ENCODE measurements at regions not wholly inside any gene's neighbourhood (a gene's known extent, or its start where the extent isn't known, plus 50 kb on each side); places are given as distances from the start of the nearest gene placed in this dataset.

- dilution Hi-C loops (cut with MboI; ENCODE audit: extremely low pct_ligation_motif_present, low sequenced_read_pairs) (no loop called here), intact Hi-C loops (cut with micrococcal nuclease) (no loop called here)
- TF ChIP-seq EZH2 (IDR thresholded peaks at IDR 0.05; ENCODE audit: borderline replicate concordance, low read depth, low read length, severe bottlenecking) = no peak
- no peak for TF ChIP-seq FOS (IDR thresholded peaks at IDR 0.05; ENCODE audit: borderline replicate concordance, insufficient read depth, low read length)
- TF ChIP-seq CTCF (IDR thresholded peaks at IDR 0.05; ENCODE audit: extremely low read depth in 1 of 2, insufficient read depth in 1 of 2, low read depth in 1 of 2, low read length in 2 of 2) = no peak
- no peak for TF ChIP-seq POLR2AphosphoS5 (IDR thresholded peaks at IDR 0.05; ENCODE audit: insufficient read depth, low read depth, low read length)
- no peak for TF ChIP-seq MAX (IDR thresholded peaks at IDR 0.05; ENCODE audit: insufficient read depth, insufficient read length)
- no peak for TF ChIP-seq POLR2A (IDR thresholded peaks at IDR 0.05; ENCODE audit: low read depth, low read length)
- TF ChIP-seq MYC (IDR thresholded peaks at IDR 0.05; ENCODE audit: low read depth, low read length) = no peak
- Histone ChIP-seq H3K4me1 (ENCODE audit: control insufficient read depth, extremely low read depth, insufficient read depth, low read length) (no peaks in the 10 kb centered on the region), H3K4me2 (ENCODE audit: insufficient read depth, low read length) (no peak overlapping the region), H2AFZ (ENCODE audit: low read depth, low read length) (no peak overlapping the region), H3K27me3 (ENCODE audit: control insufficient read depth in 2 of 2, insufficient read depth in 2 of 2, low read length in 2 of 2) (no peaks in the 10 kb centered on the region), H3K9me1 (replicated peaks; ENCODE audit: control insufficient read depth, extremely low read depth, insufficient read depth, low read length) (no peaks in the 10 kb centered on the region), H3K9me3 (replicated peaks; ENCODE audit: control insufficient read depth, insufficient read depth, low read length) (no peaks in the 10 kb centered on the region), H3K4me3 (replicated peaks in 1 of 3; ENCODE audit: insufficient read depth in 1 of 3, low read depth in 1 of 3, low read length in 3 of 3) (no peak overlapping the region), H4K20me1 (replicated peaks; ENCODE audit: control insufficient read depth, extremely low read depth, insufficient read depth, low read length) (no peaks in the 10 kb centered on the region), H3K79me2 (ENCODE audit: control insufficient read depth, insufficient read depth, low read length) (no peaks in the 10 kb centered on the region), H3K27ac (ENCODE audit: insufficient read depth, low read depth, low read length) (no peak overlapping the region), H3K36me3 (ENCODE audit: control insufficient read depth in 2 of 2, extremely low read depth in 1 of 2, insufficient read depth in 2 of 2, low read length in 2 of 2) (no peaks in the 10 kb centered on the region), H3K9ac (replicated peaks; ENCODE audit: extremely low read depth, insufficient read depth, low read length) (no peak overlapping the region)
- CTCF ChIA-PET = no interaction called here
- POLR2A ChIA-PET = no interaction called here
- no peak for DNase-seq (ENCODE audit: low read depth, low spot score)
- no TSS peak for BruUV-seq (replicated peaks)
- no peak for FAIRE-seq
These were observed 66.7 kb downstream of the KLHDC7A start for GRCh38 chr1:18547460-18547859.

- no TSS peak for BruUV-seq (replicated peaks)
- ChIA-PET POLR2A (no interaction called here), CTCF (no interaction called here)
- no peak for DNase-seq (ENCODE audit: low read depth, low spot score)
- no peaks in the 10 kb centered on the region for H4K20me1 ChIP-seq (replicated peaks; ENCODE audit: control insufficient read depth, extremely low read depth, insufficient read depth, low read length)
- no peaks in the 10 kb centered on the region for H3K79me2 ChIP-seq (ENCODE audit: control insufficient read depth, insufficient read depth, low read length)
- no peaks in the 10 kb centered on the region for H3K27me3 ChIP-seq (ENCODE audit: control insufficient read depth in 2 of 2, insufficient read depth in 2 of 2, low read length in 2 of 2)
- H3K9me1 ChIP-seq (replicated peaks; ENCODE audit: control insufficient read depth, extremely low read depth, insufficient read depth, low read length) = no peaks in the 10 kb centered on the region
- no peak overlapping the region for H3K27ac ChIP-seq (ENCODE audit: insufficient read depth, low read depth, low read length)
- no peak overlapping the region for H2AFZ ChIP-seq (ENCODE audit: low read depth, low read length)
- dilution Hi-C loops (cut with MboI; ENCODE audit: extremely low pct_ligation_motif_present, low sequenced_read_pairs) = no loop called here
- no peaks in the 10 kb centered on the region for H3K36me3 ChIP-seq (ENCODE audit: control insufficient read depth in 2 of 2, extremely low read depth in 1 of 2, insufficient read depth in 2 of 2, low read length in 2 of 2)
- H3K9ac ChIP-seq (replicated peaks; ENCODE audit: extremely low read depth, insufficient read depth, low read length) = no peak overlapping the region
- no peak overlapping the region for H3K4me3 ChIP-seq (replicated peaks in 1 of 3; ENCODE audit: insufficient read depth in 1 of 3, low read depth in 1 of 3, low read length in 3 of 3)
- intact Hi-C loops (cut with micrococcal nuclease) = no loop called here
- no peaks in the 10 kb centered on the region for H3K4me1 ChIP-seq (ENCODE audit: control insufficient read depth, extremely low read depth, insufficient read depth, low read length)
- FAIRE-seq = no peak
- H3K9me3 ChIP-seq (replicated peaks; ENCODE audit: control insufficient read depth, insufficient read depth, low read length) = no peaks in the 10 kb centered on the region
- TF ChIP-seq JUN (IDR thresholded peaks at IDR 0.05; ENCODE audit: borderline replicate concordance, insufficient read depth, insufficient read length, low read depth) = no peak
- no peak for TF ChIP-seq FOS (IDR thresholded peaks at IDR 0.05; ENCODE audit: borderline replicate concordance, insufficient read depth, low read length)
- TF ChIP-seq MYC (IDR thresholded peaks at IDR 0.05; ENCODE audit: low read depth, low read length) = no peak
- TF ChIP-seq POLR2AphosphoS5 (IDR thresholded peaks at IDR 0.05; ENCODE audit: insufficient read depth, low read depth, low read length) = no peak
- no peak for TF ChIP-seq GATA2 (IDR thresholded peaks at IDR 0.05; ENCODE audit: insufficient read depth, insufficient read length, low read depth, low read length)
- no peak for TF ChIP-seq POLR2A (IDR thresholded peaks at IDR 0.05; ENCODE audit: low read depth, low read length)
- TF ChIP-seq CTCF (IDR thresholded peaks at IDR 0.05; ENCODE audit: extremely low read depth in 1 of 2, insufficient read depth in 1 of 2, low read depth in 1 of 2, low read length in 2 of 2) = no peak
- H3K4me2 ChIP-seq (ENCODE audit: insufficient read depth, low read length) = no peak overlapping the region
These were observed 67.9 kb downstream of the KLHDC7A start for GRCh38 chr1:18548643-18549042.
